Dermis microvascular lymphatic vessel endothelial cell (primary cell): ENCODE measurements at regions not wholly inside any gene's neighbourhood (a gene's known extent, or its start where the extent isn't known, plus 50 kb on each side); places are given as distances from the start of the nearest gene placed in this dataset.
"Not testable (repeated sequence)": the region's sequence is repeated elsewhere in the genome, so short reads cannot be mapped to it uniquely, and the experiment has no call there.

Source experiments
- DNase-seq, 2 donors: peaks; one replicate each; pipeline versions ENCODE4 v3.0.0 to v3.0.0-alpha.2; 2010; ENCODE audit warnings: low read depth in 2 of 2

DNA sequence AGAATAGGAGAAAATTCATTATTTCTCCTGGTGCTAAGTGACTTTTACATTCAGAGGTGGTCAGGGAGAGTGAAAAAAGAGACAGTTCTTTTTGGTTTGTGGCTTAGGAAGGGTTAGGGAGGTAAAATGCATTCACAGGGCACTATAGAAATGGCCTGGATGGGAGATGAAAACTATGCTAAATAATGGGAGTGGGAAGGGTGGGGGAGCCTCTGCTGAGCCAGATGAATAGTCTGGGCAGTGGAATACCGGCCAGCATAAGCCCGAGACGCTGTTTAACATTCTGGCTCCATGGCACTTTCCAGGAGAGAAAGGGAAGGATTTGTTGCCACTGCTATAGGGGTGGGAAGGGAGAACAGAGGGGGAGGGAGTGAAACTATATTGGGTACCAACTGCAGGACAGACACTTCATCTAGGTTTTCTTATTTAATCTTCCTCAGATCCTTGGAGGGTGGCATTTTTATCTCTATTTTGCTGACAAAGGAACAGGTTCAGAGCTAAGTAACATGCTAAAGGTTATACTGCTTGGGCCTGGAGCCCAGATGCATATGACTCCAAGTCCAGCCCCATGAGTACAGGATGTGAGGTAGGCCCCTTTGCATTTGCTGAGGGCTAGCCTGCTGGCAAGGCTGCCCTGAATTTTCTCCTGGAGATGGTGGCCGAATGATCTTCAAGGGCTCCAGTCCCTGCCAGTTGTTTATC, 372.4 kb downstream of the CCSER2 start:
- DNase-seq, result no peak

- DNase-seq, result no peak
Observed at GRCh38 chr10:84701370-84701720, 373.0 kb downstream of the CCSER2 start.

GRCh38 chr10:84704101-84704500, 375.7 kb downstream of the CCSER2 start:
- no peak for DNase-seq

DNA sequence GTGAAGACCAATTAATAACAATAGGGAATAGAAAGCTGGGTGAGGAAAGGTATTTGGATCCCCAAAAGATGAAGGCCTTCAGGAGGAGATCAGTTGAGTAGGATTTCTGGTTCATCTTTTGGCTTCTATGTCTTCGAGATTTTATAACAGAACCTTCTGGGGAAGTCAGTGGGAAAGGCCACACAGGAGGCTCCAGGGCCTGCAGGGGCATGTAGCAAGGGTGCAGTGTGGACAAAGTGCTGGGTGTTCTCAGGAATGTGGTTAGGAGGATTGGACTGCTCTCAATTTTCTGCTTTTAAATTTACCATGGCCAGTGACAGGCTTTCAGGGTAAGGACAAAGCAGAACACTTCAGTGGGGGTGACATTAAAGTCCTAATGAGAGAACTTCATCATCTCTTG, 378.0 kb downstream of the CCSER2 start:
- DNase-seq, result no peak

GRCh38 chr10:84706875-84707274, 378.5 kb downstream of the CCSER2 start:
- no peak for DNase-seq

DNA sequence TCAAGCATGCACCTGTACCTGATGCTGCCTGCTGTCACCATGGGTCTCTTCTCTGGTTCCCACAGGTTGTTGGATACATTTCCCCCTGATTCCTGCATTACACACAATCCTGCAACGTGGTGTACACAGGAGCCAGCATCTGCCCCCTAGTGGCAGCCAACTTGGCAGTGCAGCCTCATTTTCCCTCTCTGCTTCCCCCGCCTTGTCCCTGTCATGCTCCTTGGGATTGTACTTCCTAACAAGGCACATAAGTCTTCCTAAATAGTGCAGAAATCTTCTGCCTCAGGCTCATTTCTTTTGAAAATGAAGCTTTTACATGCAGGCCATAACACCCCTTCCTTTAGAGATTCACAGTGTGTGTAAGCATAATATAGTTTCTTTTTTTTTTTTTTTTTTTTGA, 387.5 kb downstream of the CCSER2 start:
- DNase-seq, result peak; percentile 7 to 28

DNA sequence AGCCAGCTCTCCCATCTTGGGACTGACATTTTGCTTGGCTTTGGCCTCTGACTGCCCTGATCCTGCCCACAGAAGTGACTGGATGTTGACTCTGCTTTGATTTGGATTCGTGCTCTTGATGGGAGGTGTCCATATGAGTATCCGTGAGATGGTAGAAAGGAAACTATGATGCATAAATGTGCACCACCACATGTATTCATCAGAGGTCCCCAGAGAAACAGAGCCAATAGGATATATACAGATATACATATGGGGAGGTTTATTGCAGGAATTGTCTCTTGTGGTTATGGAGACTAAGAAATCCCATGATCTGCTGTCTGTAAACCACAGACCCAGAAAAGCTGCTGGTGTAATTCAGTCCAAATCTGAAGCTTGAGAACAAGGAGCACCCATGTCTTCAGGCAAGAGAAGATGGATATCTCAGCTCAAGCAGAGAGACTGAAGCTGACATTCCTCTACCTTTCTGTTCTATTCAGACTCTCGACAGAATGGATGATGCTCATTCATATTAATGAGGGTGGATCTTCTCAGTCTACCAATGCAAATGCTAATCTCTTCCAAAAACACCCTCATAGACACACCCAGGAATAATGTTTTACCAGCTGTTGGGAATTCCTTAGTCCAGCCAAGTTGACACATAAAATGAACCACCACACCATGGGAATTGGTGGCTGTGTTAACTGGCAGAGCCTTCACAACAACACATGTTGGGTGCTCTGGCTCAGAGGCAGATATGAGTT, 390.7 kb downstream of the CCSER2 start:
- DNase-seq, result no peak

- no peak for DNase-seq
Observed at GRCh38 chr10:84719687-84720086, 391.3 kb downstream of the CCSER2 start.

DNA sequence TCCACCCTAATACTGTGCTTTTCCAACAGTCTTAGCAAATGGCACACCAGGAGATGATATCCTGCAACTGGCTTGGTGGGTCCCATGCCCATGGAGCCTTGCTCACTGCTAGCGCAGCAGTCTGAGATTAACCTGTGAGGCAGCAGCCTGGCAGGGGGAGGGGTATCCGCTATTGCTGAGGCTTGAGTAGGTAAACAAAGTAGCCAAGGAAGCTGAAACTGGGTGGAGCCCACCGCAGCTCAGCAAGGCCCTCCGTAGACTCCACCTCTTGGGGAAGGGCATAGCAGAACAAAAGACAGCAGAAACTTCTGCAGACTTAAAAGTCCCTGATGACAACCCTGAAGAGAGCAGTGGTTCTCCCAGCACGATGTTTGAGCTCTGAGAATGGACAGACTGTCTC, 399.0 kb downstream of the CCSER2 start:
- DNase-seq, result no peak

DNA sequence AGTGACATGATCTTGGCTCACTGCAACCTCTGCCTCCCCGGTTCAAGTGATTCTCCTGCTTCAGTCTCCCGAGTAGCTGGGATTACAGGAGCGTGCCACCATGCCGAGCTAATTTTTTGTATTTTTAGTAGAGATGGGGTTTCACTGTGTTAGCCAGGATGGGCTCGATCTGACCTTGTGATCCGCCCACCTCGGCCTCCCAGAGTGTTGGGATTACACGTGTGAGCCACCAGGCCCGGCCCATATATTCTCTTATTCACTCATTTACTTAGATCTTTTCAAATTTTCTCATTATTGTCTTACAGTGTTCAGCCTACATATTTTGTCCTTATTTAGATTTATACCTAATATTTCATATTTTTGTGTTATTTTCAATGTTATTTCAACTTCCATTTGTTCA, 410.7 kb downstream of the CCSER2 start:
- not testable (repeated sequence) for DNase-seq

- DNase-seq, result no peak
Observed at GRCh38 chr10:84739641-84740040, 411.3 kb downstream of the CCSER2 start.

DNA sequence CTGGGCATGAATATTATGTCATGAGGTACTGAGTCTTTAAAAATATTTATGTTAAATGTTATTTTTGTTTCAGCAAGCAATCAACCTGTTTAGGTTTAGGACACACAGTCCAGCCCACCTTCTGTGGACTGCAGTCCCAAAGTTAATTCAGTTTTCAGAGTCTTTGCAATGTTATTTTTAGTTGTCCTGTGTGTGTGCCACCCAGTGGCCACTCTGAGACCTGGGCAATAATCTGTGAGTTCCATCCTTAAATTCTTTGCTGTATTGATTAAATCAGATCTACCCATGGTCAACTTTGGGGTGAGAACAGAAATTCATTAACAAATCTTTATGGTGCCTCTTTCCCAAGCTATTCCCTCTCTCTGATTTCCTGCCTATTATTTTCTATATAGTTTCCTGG, 415.1 kb downstream of the CCSER2 start:
- DNase-seq, result no peak

DNA sequence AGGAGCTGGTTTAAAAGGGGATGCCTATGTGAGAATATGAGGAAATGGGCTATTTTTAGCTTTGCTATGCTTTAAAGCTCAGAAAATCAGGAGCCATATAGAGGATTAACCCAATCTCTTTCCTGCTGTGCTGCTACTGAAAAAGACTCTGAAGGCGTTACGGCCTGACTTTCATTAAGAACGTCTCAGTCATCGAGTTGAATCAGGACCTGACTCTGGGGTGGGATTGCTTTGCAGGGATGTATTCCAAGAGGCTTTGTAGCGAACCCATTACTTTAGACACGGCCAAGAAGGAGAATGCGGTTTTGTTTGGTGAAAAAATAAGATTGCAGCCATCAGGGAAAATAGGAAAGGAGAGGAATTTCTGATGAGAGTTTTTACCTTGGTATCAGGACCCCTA, 426.9 kb downstream of the CCSER2 start:
- no peak for DNase-seq

- DNase-seq, result not testable (repeated sequence)
Observed at GRCh38 chr10:84756653-84757052, 428.3 kb downstream of the CCSER2 start.

GRCh38 chr10:84761994-84762614, 433.7 kb downstream of the CCSER2 start:
- DNase-seq, result not testable (repeated sequence)

DNA sequence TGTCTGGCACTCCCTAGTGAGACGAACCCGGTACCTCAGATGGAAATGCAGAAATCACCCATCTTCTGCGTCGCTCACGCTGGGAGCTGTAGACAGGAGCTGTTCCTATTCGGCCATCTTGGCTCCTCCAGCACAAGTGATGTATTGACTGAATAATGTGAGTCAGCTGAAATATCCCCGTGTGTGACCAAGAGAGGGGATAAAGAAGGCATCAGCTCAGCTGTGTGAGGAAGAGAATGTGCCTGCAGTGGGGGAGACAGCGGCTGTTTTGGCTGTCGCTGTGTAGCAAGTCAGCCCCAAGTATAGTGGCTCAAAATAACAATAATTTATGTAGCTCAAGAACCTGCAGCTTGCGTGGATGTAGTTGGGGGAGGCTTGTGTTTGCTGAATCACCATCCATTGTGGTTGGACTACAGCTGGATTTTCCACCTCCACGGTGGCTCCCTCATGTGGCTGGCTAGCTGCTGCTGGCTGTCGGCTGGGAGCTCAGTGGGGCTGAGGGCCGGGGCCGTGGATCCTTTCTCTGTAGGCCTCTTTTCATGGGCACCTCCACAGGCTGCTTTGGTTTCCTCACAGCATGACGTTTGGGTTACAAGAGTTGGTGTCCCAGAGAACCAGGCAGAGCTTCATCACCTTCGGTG, 434.5 kb downstream of the CCSER2 start:
- no peak for DNase-seq

DNA sequence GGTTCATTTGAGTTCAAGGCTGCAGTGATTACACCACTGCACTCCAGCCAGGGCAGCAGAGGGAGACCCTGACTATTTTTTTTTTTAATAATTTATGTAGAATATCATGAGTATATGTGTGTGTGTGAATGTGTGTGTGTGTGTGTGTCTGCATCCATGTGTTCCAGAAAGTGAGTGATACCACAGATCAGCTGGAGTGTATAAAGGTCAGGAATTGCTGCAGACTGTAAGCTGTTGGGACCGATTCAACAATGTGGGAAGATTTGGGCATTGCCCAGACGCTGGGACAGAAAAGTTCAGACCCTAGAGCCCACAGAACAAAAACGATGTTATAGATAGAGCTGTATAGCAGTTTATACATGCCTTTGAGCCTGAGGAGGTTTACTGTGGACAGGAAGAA, 435.6 kb downstream of the CCSER2 start:
- DNase-seq, result no peak

- no peak for DNase-seq
Observed at GRCh38 chr10:84765086-84765485, 436.7 kb downstream of the CCSER2 start.

- DNase-seq, result no peak
Observed at GRCh38 chr10:84765656-84766055, 437.3 kb downstream of the CCSER2 start.

- DNase-seq, result no peak
Observed at GRCh38 chr10:84766923-84767322, 438.5 kb downstream of the CCSER2 start.

GRCh38 chr10:84768132-84768531, 439.7 kb downstream of the CCSER2 start:
- DNase-seq, result no peak

DNA sequence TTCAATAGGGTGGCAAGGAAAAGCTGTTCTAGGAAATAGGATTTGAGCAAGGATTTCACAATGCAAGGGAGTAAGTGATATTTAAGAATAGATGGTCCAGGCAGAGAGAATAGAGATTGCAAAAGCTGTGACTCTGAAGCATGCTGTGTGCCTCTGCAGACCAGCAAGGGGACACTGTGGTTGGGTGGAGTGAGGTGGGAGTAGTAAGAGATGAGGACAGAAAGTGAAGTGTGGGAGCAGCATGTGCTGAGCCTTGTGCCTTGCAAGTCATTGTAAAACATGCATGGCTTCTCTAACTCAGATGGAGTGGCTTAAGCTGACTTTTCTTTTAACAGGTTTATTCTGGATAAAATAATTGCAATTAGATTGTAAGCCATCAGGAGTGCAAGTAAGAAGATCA, 442.4 kb downstream of the CCSER2 start:
- no peak for DNase-seq
